Brain microvascular endothelial cell (primary cell): ENCODE measurements at regions not wholly inside any gene's neighbourhood (a gene's known extent, or its start where the extent isn't known, plus 50 kb on each side); places are given as distances from the start of the nearest gene placed in this dataset.
"Not testable (repeated sequence)": the region's sequence is repeated elsewhere in the genome, so short reads cannot be mapped to it uniquely, and the experiment has no call there.

Experiments
- DNase-seq: peaks from one replicate; pipeline ENCODE4 v3.0.0-alpha.2; 2020
- H3K27ac ChIP-seq: fragments of 250-450 bp; sonication (Bioruptor Pico); 2 replicates; pipeline ENCODE4 v1.5.1; 2020; ENCODE audit warnings: mild to moderate bottlenecking, moderate library complexity
- H3K27me3 ChIP-seq: fragments of 250-450 bp; sonication (Bioruptor Pico); replicated peaks from 2 replicates; pipeline ENCODE4 v1.5.1; 2020; ENCODE audit warnings: mild to moderate bottlenecking
- H3K36me3 ChIP-seq: fragments of 250-450 bp; sonication (Bioruptor Pico); replicated peaks from 2 replicates; pipeline ENCODE4 v1.5.1; 2020; ENCODE audit warnings: mild to moderate bottlenecking
- H3K4me3 ChIP-seq: 2 replicates; pipeline ENCODE4 v1.5.1; 2011; ENCODE audit warnings: low read depth, mild to moderate bottlenecking, control low read depth, low read length, moderate library complexity
- CTCF ChIP-seq: IDR thresholded peaks from 2 replicates; pipeline ENCODE4 v1.5.1; 2011; ENCODE audit warnings: low read depth, mild to moderate bottlenecking, moderate library complexity, low read length, control low read depth, inconsistent platforms; ENCODE audit errors: missing control alignments
- in situ Hi-C: cut with HindIII; loops from 2 replicates; pipeline ENCODE4 v1.10.0; 2017; ENCODE audit warnings: low sequenced_read_pairs, low pct_ligation_motif_present

DNA sequence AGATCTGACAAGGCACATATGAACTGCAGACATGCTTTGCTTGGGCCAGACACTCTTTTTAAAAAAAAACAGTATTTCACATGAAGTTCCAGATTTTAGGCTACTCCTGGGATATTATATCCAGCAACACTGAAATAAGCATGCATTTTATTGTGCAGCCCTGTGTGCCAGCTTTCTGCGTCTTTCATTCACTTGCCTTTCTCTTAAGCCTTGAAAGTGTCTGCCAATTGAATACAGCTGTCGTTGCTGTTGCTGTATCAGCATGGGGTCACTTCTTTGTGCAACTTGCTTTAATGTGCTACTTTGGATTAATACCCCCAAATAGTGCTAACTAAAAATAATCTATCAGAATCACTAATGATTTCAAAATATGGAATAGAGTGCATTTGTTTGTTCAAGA lies 657.8 kb downstream of the SLITRK6 start:
- no peak for TF ChIP-seq CTCF
- Histone ChIP-seq H3K4me3 (no peak overlapping the region), H3K27ac (no peak overlapping the region), H3K27me3 (no peaks in the 10 kb centered on the region), H3K36me3 (no peaks in the 10 kb centered on the region)
- in situ Hi-C loops: no loop called here
- no peak for DNase-seq

GRCh38 chr13:85140192-85140591 lies 659.0 kb downstream of the SLITRK6 start:
- peak; percentile 7 for DNase-seq

DNA sequence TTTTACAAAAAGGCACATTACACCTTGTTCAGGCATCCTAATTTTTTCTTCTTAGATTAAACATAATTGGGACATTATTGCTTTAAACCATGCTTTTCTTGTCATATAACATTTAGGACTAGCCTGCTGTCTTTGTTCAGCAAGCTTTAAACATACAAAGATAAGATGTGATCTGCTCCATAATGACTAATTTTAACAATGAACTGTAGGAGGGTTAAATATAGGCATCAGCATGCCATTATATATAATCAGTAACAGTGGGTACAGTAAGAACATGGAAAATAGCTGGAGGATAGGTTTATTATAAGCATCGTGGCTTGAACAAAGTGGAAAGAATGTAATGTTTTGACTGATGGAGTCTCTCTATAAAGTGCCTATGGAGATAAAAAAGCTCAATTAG lies 661.7 kb downstream of the SLITRK6 start:
- H3K27ac ChIP-seq: no peak overlapping the region
- DNase-seq: no peak
- H3K27me3 ChIP-seq: no peaks in the 10 kb centered on the region
- in situ Hi-C loops: no loop called here
- no peaks in the 10 kb centered on the region for H3K36me3 ChIP-seq
- H3K4me3 ChIP-seq: no peak overlapping the region
- no peak for TF ChIP-seq CTCF

More at GRCh38 chr13:85140192-85140591, 659.0 kb downstream of the SLITRK6 start:
- Histone ChIP-seq H3K27me3 (no peaks in the 10 kb centered on the region), H3K4me3 (no peak overlapping the region), H3K27ac (no peak overlapping the region), H3K36me3 (no peaks in the 10 kb centered on the region)
- no peak for TF ChIP-seq CTCF
- in situ Hi-C loops: no loop called here

GRCh38 chr13:85132986-85133385 lies 666.2 kb downstream of the SLITRK6 start:
- no peak overlapping the region for H3K27ac ChIP-seq
- TF ChIP-seq CTCF: no peak
- H3K27me3 ChIP-seq: no peaks in the 10 kb centered on the region
- no peak for DNase-seq
- no peak overlapping the region for H3K4me3 ChIP-seq
- H3K36me3 ChIP-seq: no peaks in the 10 kb centered on the region
- in situ Hi-C loops: no loop called here

DNA sequence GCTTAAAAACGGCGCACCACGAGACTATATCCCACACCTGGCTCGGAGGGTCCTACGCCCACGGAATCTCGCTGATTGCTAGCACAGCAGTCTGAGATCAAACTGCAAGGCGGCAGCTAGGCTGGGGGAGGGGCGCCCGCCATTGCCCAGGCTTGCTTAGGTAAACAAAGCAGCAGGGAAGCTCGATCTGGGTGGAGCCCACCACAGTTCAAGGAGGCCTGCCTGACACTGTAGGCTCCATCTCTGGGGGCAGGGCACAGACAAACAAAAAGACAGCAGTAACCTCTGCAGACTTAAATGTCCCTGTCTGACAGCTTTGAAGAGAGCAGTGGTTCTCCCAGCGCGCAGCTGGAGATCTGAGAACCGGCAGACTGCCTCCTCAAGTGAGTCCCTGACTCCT lies 675.7 kb downstream of the SLITRK6 start:
- H3K4me3 ChIP-seq, DNase-seq, H3K36me3 ChIP-seq, H3K27me3 ChIP-seq, in situ Hi-C loops, H3K27ac ChIP-seq: not testable (repeated sequence)

DNA sequence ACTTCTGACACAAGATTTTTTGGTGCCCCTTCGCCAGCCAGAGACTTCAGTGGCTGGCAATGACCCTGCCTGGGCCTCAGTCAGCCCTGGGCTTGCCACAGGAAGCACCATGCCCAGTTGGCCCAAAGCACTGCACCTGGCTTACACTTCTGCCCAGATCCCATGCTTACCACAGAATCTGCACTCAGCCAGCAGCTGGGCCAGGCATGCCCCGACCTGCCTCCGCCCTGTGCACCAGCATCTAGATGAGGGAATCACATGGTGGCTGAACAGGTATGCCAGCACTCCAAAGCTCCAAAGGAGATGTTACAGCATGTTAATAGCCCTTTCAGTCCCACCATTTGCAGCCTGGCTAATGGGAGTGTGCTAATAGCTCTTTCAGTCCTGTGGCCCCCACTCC lies 690.9 kb downstream of the SLITRK6 start:
- in situ Hi-C loops: no loop called here
- Histone ChIP-seq H3K27me3 (no peaks in the 10 kb centered on the region), H3K4me3 (no peak overlapping the region), H3K36me3 (no peaks in the 10 kb centered on the region), H3K27ac (no peak overlapping the region)
- no peak for TF ChIP-seq CTCF
- DNase-seq: no peak
